T-cell (primary cell): ENCODE measurements at regions not wholly inside any gene's neighbourhood (a gene's known extent, or its start where the extent isn't known, plus 50 kb on each side); places are given as distances from the start of the nearest gene placed in this dataset.
"Not testable (repeated sequence)": the region's sequence is repeated elsewhere in the genome, so short reads cannot be mapped to it uniquely, and the experiment has no call there.

Experiments
- ATAC-seq, 4 experiments: fragments of 200-7000 bp in 3 of 4; fragments of 150-1000 bp in 1 of 4; cut with Tn5 transposase; replicated peaks in 1 of 4; 1 replicate in 3 of 4; 2 replicates in 1 of 4; pipeline ENCODE4 v1.10.0; 2021; ENCODE audit warnings: moderate library complexity in 3 of 4, mild to moderate bottlenecking in 2 of 4, moderate number of reproducible peaks in 1 of 4
- CTCF ChIA-PET, 2 donors: fragments of 300-600 bp; sonication (Branson Sonifier 250); formaldehyde crosslinking; loops; one replicate each; lab custom pipeline; 2022; ENCODE audit warnings: antibody characterized with exemption in 2 of 2; lab: Charles Lee
- POLR2A ChIA-PET, 2 donors: fragments of 300-600 bp; sonication (Branson Sonifier 250); formaldehyde crosslinking; loops; one replicate each; lab custom pipeline; 2022; ENCODE audit warnings: antibody characterized with exemption in 2 of 2; lab: Charles Lee
- DNase-seq, 35 experiments: peaks; one replicate each; pipeline versions ENCODE4 v3.0.0 to v3.0.0-alpha.2; 2013 to 2023
- H3K27ac ChIP-seq: one replicate; pipeline ENCODE4 v1.5.1; 2013; ENCODE audit warnings: low read length
- H3K27me3 ChIP-seq, 2 experiments: replicated peaks in 1 of 2; 1 replicate in 1 of 2; 2 replicates in 1 of 2; pipeline versions ENCODE4 v1.6.1 to v1.7.0; 2013; ENCODE audit warnings: low read length in 1 of 2, mixed read lengths in 1 of 2; ENCODE audit not compliant: control insufficient read depth in 2 of 2, insufficient read depth in 2 of 2; ENCODE audit errors: extremely low read depth in 1 of 2
- H3K36me3 ChIP-seq, 2 donors: 1 replicate in 1 of 2; 2 replicates in 1 of 2; pipeline versions ENCODE4 v1.6.1 to v1.7.0; 2013; ENCODE audit warnings: low read length in 1 of 2; ENCODE audit not compliant: control insufficient read depth in 2 of 2, insufficient read depth in 1 of 2; ENCODE audit errors: extremely low read depth in 1 of 2
- H3K4me1 ChIP-seq, 2 experiments: 1 replicate in 1 of 2; 2 replicates in 1 of 2; pipeline versions ENCODE4 v1.6.1 to v1.7.0; 2013; ENCODE audit warnings: low read length in 2 of 2, mixed read lengths in 1 of 2; ENCODE audit not compliant: insufficient read depth in 2 of 2, control insufficient read depth in 1 of 2; ENCODE audit errors: extremely low read depth in 1 of 2
- H3K4me3 ChIP-seq, 2 donors: 1 replicate in 1 of 2; 2 replicates in 1 of 2; pipeline versions ENCODE4 v1.5.1 to v1.7.0; 2013; ENCODE audit warnings: mild to moderate bottlenecking in 2 of 2, low read length in 1 of 2, moderate library complexity in 1 of 2; ENCODE audit not compliant: control insufficient read depth in 1 of 2; ENCODE audit errors: extremely low read depth in 1 of 2
- H3K9me3 ChIP-seq: 2 replicates; pipeline ENCODE4 v1.7.0; 2013
- H3K27ac Mint-ChIP-seq, 2 donors: one replicate each; pipeline ENCODE4 v1.8.0; 2020 to 2021; ENCODE audit warnings: mild to moderate bottlenecking in 2 of 2, mixed read lengths in 2 of 2
- H3K27me3 Mint-ChIP-seq, 2 donors: one replicate each; pipeline ENCODE4 v1.8.0; 2021 to 2022; ENCODE audit warnings: mixed read lengths in 2 of 2
- H3K36me3 Mint-ChIP-seq: one replicate; pipeline ENCODE4 v1.8.0; 2021; ENCODE audit warnings: mixed read lengths
- H3K4me1 Mint-ChIP-seq, 3 donors: one replicate each; pipeline ENCODE4 v1.8.0; 2020 to 2022; ENCODE audit warnings: mixed read lengths in 3 of 3, mild to moderate bottlenecking in 1 of 3
- H3K4me3 Mint-ChIP-seq, 3 donors: one replicate each; pipeline ENCODE4 v1.8.0; 2020 to 2022; ENCODE audit warnings: mild to moderate bottlenecking in 3 of 3, mixed read lengths in 3 of 3, moderate library complexity in 3 of 3
- H3K9me3 Mint-ChIP-seq, 3 donors: one replicate each; pipeline ENCODE4 v1.8.0; 2020 to 2022; ENCODE audit warnings: mixed read lengths in 3 of 3
- WGBS: methylation state at CpG from one replicate; pipeline ENCODE4 v1.1.5; 2013; ENCODE audit warnings: missing lambda C conversion rate; ENCODE audit not compliant: insufficient coverage; 5-methylcytosine and 5-hydroxymethylcytosine counted together

- H3K4me3 ChIP-seq, ATAC-seq, POLR2A ChIA-PET, DNase-seq, H3K36me3 Mint-ChIP-seq, H3K27me3 Mint-ChIP-seq, H3K36me3 ChIP-seq, H3K27me3 ChIP-seq, H3K9me3 ChIP-seq, H3K4me1 Mint-ChIP-seq, H3K27ac Mint-ChIP-seq, CTCF ChIA-PET, H3K27ac ChIP-seq, H3K4me3 Mint-ChIP-seq, H3K4me1 ChIP-seq: not testable (repeated sequence)
- WGBS, result no CpG with 5 or more reads among the region's 5 CpGs
- H3K9me3 Mint-ChIP-seq, result peaks cover 9 to 31% (median 24%) of the 10 kb centered on the region in 3 donors
These were observed 1740.6 kb upstream of the DEFB115 start for GRCh38 chr20:29516847-29517246.

- peak in 1 of 35 experiments; percentile 8 for DNase-seq
- POLR2A ChIA-PET, H3K4me3 Mint-ChIP-seq, H3K27me3 Mint-ChIP-seq, H3K27ac Mint-ChIP-seq, H3K36me3 ChIP-seq, ATAC-seq, H3K4me1 ChIP-seq, H3K4me1 Mint-ChIP-seq, H3K27me3 ChIP-seq, H3K36me3 Mint-ChIP-seq, H3K9me3 ChIP-seq, H3K27ac ChIP-seq, H3K4me3 ChIP-seq, CTCF ChIA-PET: not testable (repeated sequence)
- no CpG with 5 or more reads among the region's 5 CpGs for WGBS
- peaks cover 10 to 15% (median 11%) of the 10 kb centered on the region in 3 donors for H3K9me3 Mint-ChIP-seq
These were observed 1737.7 kb upstream of the DEFB115 start for GRCh38 chr20:29519610-29520241.

- H3K4me3 Mint-ChIP-seq, H3K9me3 ChIP-seq, H3K9me3 Mint-ChIP-seq, H3K36me3 ChIP-seq, H3K4me1 ChIP-seq, DNase-seq, H3K27ac ChIP-seq, H3K27me3 Mint-ChIP-seq, H3K36me3 Mint-ChIP-seq, ATAC-seq, CTCF ChIA-PET, H3K4me3 ChIP-seq, H3K27ac Mint-ChIP-seq, H3K27me3 ChIP-seq, POLR2A ChIA-PET, H3K4me1 Mint-ChIP-seq: not testable (repeated sequence)
- 50% methylated on average over 2 of the region's 4 CpGs for WGBS
These were observed 1723.8 kb upstream of the DEFB115 start for GRCh38 chr20:29533566-29534177.

- H3K27ac ChIP-seq, H3K4me1 Mint-ChIP-seq, H3K9me3 Mint-ChIP-seq, H3K36me3 Mint-ChIP-seq, H3K4me3 ChIP-seq, H3K4me3 Mint-ChIP-seq, H3K4me1 ChIP-seq, H3K27me3 Mint-ChIP-seq, DNase-seq, H3K27me3 ChIP-seq, H3K27ac Mint-ChIP-seq, H3K9me3 ChIP-seq, POLR2A ChIA-PET, ATAC-seq, H3K36me3 ChIP-seq, CTCF ChIA-PET: not testable (repeated sequence)
- 58% methylated on average over 20 of the region's 44 CpGs for WGBS
These were observed 1690.4 kb upstream of the DEFB115 start for GRCh38 chr20:29566901-29567635.

GRCh38 chr20:29567671-29568070 is 1689.8 kb upstream of the DEFB115 start:
- DNase-seq, H3K4me3 Mint-ChIP-seq, CTCF ChIA-PET, H3K4me3 ChIP-seq, H3K27me3 ChIP-seq, H3K9me3 Mint-ChIP-seq, H3K36me3 ChIP-seq, POLR2A ChIA-PET, H3K36me3 Mint-ChIP-seq, H3K27ac ChIP-seq, H3K4me1 Mint-ChIP-seq, H3K9me3 ChIP-seq, H3K27ac Mint-ChIP-seq, H3K27me3 Mint-ChIP-seq, H3K4me1 ChIP-seq, ATAC-seq: not testable (repeated sequence)
- 52% methylated on average over 15 of the region's 23 CpGs for WGBS

GRCh38 chr20:29570126-29570525 is 1687.3 kb upstream of the DEFB115 start:
- H3K4me1 ChIP-seq, H3K4me3 Mint-ChIP-seq, H3K36me3 ChIP-seq, H3K27me3 ChIP-seq, H3K9me3 Mint-ChIP-seq, H3K27me3 Mint-ChIP-seq, H3K4me1 Mint-ChIP-seq, CTCF ChIA-PET, H3K27ac ChIP-seq, H3K4me3 ChIP-seq, H3K9me3 ChIP-seq, ATAC-seq, POLR2A ChIA-PET, H3K27ac Mint-ChIP-seq, H3K36me3 Mint-ChIP-seq, DNase-seq: not testable (repeated sequence)
- no CpG with 5 or more reads among the region's 5 CpGs for WGBS
